ENCODE measurements at regions not wholly inside any gene's neighbourhood (a gene's known extent, or its start where the extent isn't known, plus 50 kb on each side); places are given as distances from the start of the nearest gene placed in this dataset.

DNA sequence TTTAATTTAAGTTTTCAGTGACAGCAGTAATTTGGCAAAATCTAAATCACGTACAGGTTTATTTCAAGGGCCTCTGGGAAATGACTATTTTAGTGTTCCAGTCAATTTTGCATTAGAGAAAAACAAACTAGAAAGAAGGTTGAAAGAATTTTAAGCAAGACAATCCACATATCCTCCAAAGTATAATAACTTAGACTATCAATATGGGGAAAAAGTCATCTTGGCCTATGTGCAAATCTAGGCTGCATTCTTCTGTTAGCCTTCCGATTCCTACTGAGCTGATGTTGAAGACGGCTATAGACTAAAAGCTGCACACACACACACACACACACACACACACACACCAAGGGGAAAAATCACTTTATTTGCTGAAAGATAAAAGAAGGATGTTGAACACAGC, 81.3 kb downstream of the SLITRK6 start:
- H3K9me2 ChIP-seq (replicated peaks; ENCODE audit: control insufficient read depth, low read length): no peaks in the 10 kb centered on the region
- no peaks in the 10 kb centered on the region for H3K27me3 ChIP-seq (ENCODE audit: control insufficient read depth, low read length)
- H3K27ac ChIP-seq (ENCODE audit: low read depth, low read length): no peak overlapping the region
- H3K4me2 ChIP-seq (ENCODE audit: low read length): no peak overlapping the region
- H3K79me2 ChIP-seq (ENCODE audit: control insufficient read depth, low read length): no peaks in the 10 kb centered on the region
- no peaks in the 10 kb centered on the region for H3K36me3 ChIP-seq (ENCODE audit: control insufficient read depth, low read length)
- no peaks in the 10 kb centered on the region for H3F3A ChIP-seq (ENCODE audit: control insufficient read depth, insufficient read depth)
- H3K9me3 ChIP-seq (ENCODE audit: control insufficient read depth, insufficient read depth, low read length): no peaks in the 10 kb centered on the region
- H4K20me1 ChIP-seq (ENCODE audit: control insufficient read depth, insufficient read depth, low read depth, low read length): no peaks in the 10 kb centered on the region
- H3K4me3 ChIP-seq (ENCODE audit: low read length): no peak overlapping the region
- H3K4me1 ChIP-seq (ENCODE audit: control insufficient read depth, low read length): no peaks in the 10 kb centered on the region
- TF ChIP-seq EZH2phosphoT487 (IDR thresholded peaks at IDR 0.05; ENCODE audit: borderline replicate concordance, low read length): no peak
- TF ChIP-seq, protein P1, sequence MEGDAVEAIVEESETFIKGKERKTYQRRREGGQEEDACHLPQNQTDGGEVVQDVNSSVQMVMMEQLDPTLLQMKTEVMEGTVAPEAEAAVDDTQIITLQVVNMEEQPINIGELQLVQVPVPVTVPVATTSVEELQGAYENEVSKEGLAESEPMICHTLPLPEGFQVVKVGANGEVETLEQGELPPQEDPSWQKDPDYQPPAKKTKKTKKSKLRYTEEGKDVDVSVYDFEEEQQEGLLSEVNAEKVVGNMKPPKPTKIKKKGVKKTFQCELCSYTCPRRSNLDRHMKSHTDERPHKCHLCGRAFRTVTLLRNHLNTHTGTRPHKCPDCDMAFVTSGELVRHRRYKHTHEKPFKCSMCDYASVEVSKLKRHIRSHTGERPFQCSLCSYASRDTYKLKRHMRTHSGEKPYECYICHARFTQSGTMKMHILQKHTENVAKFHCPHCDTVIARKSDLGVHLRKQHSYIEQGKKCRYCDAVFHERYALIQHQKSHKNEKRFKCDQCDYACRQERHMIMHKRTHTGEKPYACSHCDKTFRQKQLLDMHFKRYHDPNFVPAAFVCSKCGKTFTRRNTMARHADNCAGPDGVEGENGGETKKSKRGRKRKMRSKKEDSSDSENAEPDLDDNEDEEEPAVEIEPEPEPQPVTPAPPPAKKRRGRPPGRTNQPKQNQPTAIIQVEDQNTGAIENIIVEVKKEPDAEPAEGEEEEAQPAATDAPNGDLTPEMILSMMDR (IDR thresholded peaks at IDR 0.05; ENCODE audit: low read depth, low read length, poor library complexity, severe bottlenecking): no peak

DNA sequence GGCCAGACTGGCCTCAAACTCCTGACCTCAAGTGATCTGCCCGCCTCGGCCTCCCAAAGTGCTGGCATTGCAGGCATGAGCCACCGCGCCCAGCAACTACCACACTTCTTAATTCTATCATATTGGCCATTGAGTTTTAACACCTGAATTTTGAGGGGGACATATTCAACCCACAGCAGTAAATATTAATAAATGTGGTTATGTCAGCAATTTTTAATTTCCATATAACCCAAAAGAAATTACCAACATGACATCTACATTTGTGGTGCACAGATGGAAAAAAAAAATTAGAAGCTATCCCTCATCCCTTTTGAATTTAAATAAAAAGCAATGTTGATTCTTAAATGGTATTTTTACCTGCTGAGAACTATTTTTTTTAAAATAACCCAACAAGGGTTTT, 88.7 kb downstream of the SLITRK6 start:
- Histone ChIP-seq H4K20me1 (ENCODE audit: control insufficient read depth, insufficient read depth, low read depth, low read length) (no peaks in the 10 kb centered on the region), H3K9me2 (replicated peaks; ENCODE audit: control insufficient read depth, low read length) (no peaks in the 10 kb centered on the region), H3K36me3 (ENCODE audit: control insufficient read depth, low read length) (no peaks in the 10 kb centered on the region), H3K4me2 (ENCODE audit: low read length) (no peak overlapping the region), H3K27me3 (ENCODE audit: control insufficient read depth, low read length) (no peaks in the 10 kb centered on the region), H3K27ac (ENCODE audit: low read depth, low read length) (no peak overlapping the region), H3F3A (ENCODE audit: control insufficient read depth, insufficient read depth) (no peaks in the 10 kb centered on the region), H3K79me2 (ENCODE audit: control insufficient read depth, low read length) (no peaks in the 10 kb centered on the region), H3K9me3 (ENCODE audit: control insufficient read depth, insufficient read depth, low read length) (no peaks in the 10 kb centered on the region), H3K4me3 (ENCODE audit: low read length) (no peak overlapping the region), H3K4me1 (ENCODE audit: control insufficient read depth, low read length) (no peaks in the 10 kb centered on the region)
- TF ChIP-seq, protein P1 (IDR thresholded peaks at IDR 0.05; ENCODE audit: low read depth, low read length, poor library complexity, severe bottlenecking): no peak
- TF ChIP-seq EZH2phosphoT487 (IDR thresholded peaks at IDR 0.05; ENCODE audit: borderline replicate concordance, low read length): no peak

- Histone ChIP-seq H3F3A (ENCODE audit: control insufficient read depth, insufficient read depth) (no peaks in the 10 kb centered on the region), H3K4me2 (ENCODE audit: low read length) (no peak overlapping the region), H3K9me3 (ENCODE audit: control insufficient read depth, insufficient read depth, low read length) (no peaks in the 10 kb centered on the region), H3K4me1 (ENCODE audit: control insufficient read depth, low read length) (no peaks in the 10 kb centered on the region), H3K36me3 (ENCODE audit: control insufficient read depth, low read length) (no peaks in the 10 kb centered on the region), H4K20me1 (ENCODE audit: control insufficient read depth, insufficient read depth, low read depth, low read length) (no peaks in the 10 kb centered on the region), H3K27ac (ENCODE audit: low read depth, low read length) (no peak overlapping the region), H3K9me2 (replicated peaks; ENCODE audit: control insufficient read depth, low read length) (no peaks in the 10 kb centered on the region), H3K79me2 (ENCODE audit: control insufficient read depth, low read length) (no peaks in the 10 kb centered on the region), H3K4me3 (ENCODE audit: low read length) (no peak overlapping the region), H3K27me3 (ENCODE audit: control insufficient read depth, low read length) (no peaks in the 10 kb centered on the region)
- TF ChIP-seq, protein P1 (IDR thresholded peaks at IDR 0.05; ENCODE audit: low read depth, low read length, poor library complexity, severe bottlenecking): no peak
Observed at GRCh38 chr13:85709721-85710120, 89.5 kb downstream of the SLITRK6 start.

- H3K9me3 ChIP-seq (ENCODE audit: control insufficient read depth, insufficient read depth, low read length): no peaks in the 10 kb centered on the region
- no peaks in the 10 kb centered on the region for H3K4me1 ChIP-seq (ENCODE audit: control insufficient read depth, low read length)
- H3K27ac ChIP-seq (ENCODE audit: low read depth, low read length): no peak overlapping the region
- TF ChIP-seq EZH2phosphoT487 (IDR thresholded peaks at IDR 0.05; ENCODE audit: borderline replicate concordance, low read length): no peak
- TF ChIP-seq, protein P1 (IDR thresholded peaks at IDR 0.05; ENCODE audit: low read depth, low read length, poor library complexity, severe bottlenecking): no peak
- no peak overlapping the region for H3K4me2 ChIP-seq (ENCODE audit: low read length)
- no peaks in the 10 kb centered on the region for H3F3A ChIP-seq (ENCODE audit: control insufficient read depth, insufficient read depth)
- H3K79me2 ChIP-seq (ENCODE audit: control insufficient read depth, low read length): no peaks in the 10 kb centered on the region
- no peaks in the 10 kb centered on the region for H3K27me3 ChIP-seq (ENCODE audit: control insufficient read depth, low read length)
- H3K4me3 ChIP-seq (ENCODE audit: low read length): no peak overlapping the region
- H3K36me3 ChIP-seq (ENCODE audit: control insufficient read depth, low read length): no peaks in the 10 kb centered on the region
- no peaks in the 10 kb centered on the region for H4K20me1 ChIP-seq (ENCODE audit: control insufficient read depth, insufficient read depth, low read depth, low read length)
- no peaks in the 10 kb centered on the region for H3K9me2 ChIP-seq (replicated peaks; ENCODE audit: control insufficient read depth, low read length)
Observed at GRCh38 chr13:85709072-85709471, 90.1 kb downstream of the SLITRK6 start.

Measured in DOHH2 (cell line).